ENCODE measurements at regions not wholly inside any gene's neighbourhood (a gene's known extent, or its start where the extent isn't known, plus 50 kb on each side); places are given as distances from the start of the nearest gene placed in this dataset.
"Not testable (repeated sequence)": the region's sequence is repeated elsewhere in the genome, so short reads cannot be mapped to it uniquely, and the experiment has no call there.

DNA sequence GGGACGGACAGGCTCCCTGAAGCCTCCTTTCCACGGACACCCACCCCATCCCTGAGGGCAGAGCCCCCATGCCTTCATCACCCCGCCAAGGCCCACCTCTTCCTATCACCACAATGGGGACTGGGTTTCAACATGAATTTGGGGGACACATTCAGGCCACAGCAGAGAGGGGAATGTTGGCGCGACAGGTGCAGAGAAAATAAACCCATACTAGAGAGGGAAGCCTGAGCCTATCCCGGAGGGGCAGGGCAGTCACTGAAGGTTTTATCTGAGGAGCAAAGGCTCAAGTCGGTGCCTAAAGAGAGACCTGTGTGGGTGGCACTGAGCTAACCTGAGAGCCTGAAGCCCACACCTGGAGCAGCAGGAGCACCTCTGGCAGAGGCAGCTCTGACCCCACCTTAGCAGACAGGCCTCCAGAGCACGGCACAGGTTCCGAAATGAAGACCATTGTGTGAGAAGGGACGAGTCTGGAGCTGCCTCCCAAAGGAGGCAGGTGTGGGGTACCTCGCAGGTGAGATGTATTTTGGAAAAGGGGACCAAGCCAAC is 180.6 kb upstream of the PDE10A start:
- DNase-seq = no peak

GRCh38 chr6:165843121-165843520 is 180.1 kb upstream of the PDE10A start:
- DNase-seq = no peak

- DNase-seq = no peak
Measured at GRCh38 chr6:165842281-165842936, 179.4 kb upstream of the PDE10A start.

- no peak for DNase-seq
Measured at GRCh38 chr6:165841153-165841558, 178.1 kb upstream of the PDE10A start.

DNA sequence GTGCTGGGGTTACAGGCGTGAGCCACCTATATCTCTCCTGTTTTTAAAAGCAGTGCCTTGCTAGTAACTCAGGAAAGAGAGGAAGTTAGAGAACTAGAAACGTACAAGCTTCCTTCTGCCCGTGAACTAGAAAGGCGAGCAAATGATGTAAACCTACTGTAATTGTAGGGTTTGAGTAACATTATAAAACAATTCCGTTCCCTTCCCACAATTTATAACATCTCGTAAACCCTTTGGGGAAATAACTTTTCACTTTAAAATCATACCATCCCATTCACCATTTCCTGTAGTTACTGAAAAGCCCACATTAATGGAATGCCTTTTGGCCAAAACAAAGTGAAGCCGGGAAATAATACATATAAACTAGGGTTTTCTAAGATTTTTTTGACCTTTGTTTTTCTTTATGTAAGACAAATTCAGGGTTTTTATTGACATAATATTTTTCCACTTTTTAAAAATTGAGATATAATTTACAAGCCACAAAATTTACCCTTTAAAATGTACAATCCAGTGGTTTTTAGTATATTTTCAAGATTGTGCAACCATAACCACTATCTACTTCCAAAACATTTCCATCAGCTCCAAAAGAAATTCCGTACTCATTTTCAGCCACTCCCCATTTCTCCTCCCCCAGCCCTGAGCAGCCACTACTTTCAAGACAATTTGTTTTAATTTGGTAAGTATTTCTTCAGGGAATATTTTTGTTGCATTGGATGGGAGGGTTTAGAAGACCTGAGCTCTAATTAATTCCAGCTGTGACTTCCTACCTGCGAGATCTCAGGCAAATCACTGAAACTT is 175.1 kb upstream of the PDE10A start:
- DNase-seq = no peak

GRCh38 chr6:165836648-165837047 is 173.6 kb upstream of the PDE10A start:
- DNase-seq = not testable (repeated sequence)

DNA sequence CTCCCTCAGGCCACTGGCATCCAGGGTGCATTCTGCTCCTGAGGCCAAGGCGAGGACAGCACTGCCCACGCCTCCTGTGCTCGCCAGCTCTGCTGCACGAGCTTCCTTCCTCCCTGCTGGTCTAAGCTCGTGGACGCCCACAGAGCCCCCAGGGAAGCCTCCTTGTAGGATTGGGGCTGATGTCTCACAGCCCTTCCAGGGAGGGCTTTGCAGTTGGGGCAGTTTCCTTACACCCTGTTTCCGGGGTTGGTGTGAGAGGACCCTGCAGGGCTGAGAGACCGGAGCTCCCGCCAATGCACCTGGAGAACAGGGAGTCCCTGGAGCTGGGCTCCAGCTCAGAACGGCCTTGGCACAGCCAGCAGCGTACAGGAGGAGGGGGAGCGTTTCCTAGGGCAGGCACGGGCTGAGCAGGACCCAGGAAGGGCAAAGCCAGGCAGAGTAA is 172.4 kb upstream of the PDE10A start:
- DNase-seq = no peak

GRCh38 chr6:165834613-165835259 is 171.7 kb upstream of the PDE10A start:
- DNase-seq = no peak

DNA sequence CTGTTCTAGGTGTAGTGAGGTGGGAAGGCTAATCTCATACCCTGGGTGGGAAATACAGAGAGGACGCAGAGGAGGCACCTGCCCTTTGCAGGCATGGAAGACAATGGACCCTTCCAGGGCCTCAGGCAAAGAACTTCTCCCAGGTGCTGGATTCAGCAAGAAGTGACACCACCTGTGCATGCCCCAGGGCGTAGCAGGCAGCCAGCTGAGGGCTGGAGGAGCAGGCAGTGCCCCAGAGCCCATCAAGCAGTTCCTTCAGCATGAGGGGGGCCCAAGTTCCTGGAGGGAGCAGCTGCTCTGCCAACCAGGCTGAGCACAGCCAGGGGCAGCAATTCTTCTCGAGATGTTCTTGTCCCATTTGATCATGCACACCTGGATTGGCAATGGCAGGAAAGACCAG is 170.3 kb upstream of the PDE10A start:
- no peak for DNase-seq

- DNase-seq = no peak
Measured at GRCh38 chr6:165831812-165832510, 168.9 kb upstream of the PDE10A start.

- DNase-seq = peak; percentile 12
Measured at GRCh38 chr6:165830761-165831160, 167.7 kb upstream of the PDE10A start.

DNA sequence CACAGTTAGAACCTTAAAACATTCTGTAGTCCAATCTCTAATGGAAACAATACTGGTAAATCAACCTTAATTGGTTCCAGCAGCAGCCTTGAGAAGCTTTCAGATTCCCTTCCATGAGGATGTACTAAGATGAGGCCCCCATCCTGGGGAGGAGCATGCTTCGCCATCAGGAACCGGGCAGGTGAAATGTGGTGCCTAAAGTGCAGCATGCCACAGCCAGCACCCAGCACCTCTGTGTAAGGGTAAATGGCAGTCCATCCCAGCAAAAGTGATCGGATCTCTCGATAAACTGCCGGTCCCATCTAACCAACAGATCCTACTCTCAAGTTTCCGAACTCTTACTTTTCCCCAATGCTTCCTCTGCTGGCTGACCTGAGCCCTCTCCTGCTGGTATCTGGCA is 166.3 kb upstream of the PDE10A start:
- no peak for DNase-seq

DNA sequence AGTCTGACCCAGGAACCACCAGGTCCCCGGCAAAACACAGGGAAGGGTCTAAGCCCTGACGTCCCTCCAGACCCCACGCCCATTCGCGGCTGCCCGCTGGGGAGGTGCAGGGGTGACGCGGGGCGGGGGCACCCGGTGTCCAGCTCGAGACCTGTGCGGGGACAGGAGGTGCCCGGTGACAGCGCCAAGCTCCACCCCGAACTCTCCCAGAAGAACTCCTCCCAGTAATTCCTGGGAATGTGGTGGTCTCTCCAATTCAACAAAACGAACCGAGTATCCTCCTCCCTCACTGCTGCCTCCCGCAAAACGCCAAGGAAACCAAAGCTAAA is 164.1 kb upstream of the PDE10A start:
- no peak for DNase-seq

- DNase-seq = no peak
Measured at GRCh38 chr6:165826487-165827189, 163.6 kb upstream of the PDE10A start.

GRCh38 chr6:165825256-165825815 is 162.3 kb upstream of the PDE10A start:
- no peak for DNase-seq

DNA sequence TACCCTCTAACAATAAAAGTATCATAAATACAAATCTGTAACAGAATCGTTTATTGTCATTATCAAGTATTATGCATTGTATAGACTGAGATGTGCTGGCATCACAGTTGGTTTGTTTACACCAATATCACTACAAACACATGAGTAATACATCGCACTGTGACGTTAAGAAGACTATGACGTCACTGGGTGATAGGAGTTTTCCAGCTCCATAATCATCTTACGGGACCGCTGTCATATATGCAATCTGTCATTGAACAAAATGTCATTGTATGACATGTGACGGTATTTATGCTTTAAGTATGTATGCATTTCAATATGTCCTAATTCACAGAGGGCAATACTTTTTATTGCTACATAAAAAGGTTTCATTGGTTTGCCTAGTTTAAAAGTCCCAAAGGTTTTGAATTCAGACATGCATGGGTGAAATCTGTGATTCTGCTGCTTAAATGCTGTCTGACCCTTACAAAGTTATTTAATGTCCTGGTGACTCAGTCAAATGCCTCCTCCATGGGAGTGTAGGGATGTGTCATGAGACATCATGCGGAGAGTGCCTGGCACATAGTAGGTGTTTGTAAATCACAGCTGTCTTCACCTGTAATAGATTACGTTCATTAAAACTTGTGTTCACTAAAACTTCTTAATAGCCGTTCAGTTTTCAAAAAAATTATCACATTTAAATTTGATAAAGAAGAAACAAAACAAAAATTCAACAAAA is 160.7 kb upstream of the PDE10A start:
- DNase-seq = no peak

GRCh38 chr6:165822501-165822900 is 159.5 kb upstream of the PDE10A start:
- DNase-seq = no peak

DNA sequence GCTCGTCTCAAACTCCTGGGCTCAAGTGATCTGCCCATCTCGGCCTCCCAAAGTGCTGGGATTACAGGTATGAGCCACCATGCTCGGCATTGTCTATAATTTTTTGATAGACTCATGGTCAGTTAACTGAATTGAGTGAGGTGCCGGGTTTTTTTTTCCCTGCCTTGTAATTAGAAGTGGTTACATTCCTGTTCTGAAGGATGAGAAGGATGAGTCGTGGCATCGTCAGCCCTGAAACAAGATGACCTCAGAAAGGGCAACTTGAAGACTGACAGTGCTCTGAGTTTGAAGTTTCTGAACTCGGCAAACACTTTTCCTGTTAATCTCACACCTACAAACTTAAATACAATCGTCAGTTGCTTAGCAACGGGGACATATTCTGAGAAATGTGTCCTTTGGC is 158.7 kb upstream of the PDE10A start:
- no peak for DNase-seq

DNA sequence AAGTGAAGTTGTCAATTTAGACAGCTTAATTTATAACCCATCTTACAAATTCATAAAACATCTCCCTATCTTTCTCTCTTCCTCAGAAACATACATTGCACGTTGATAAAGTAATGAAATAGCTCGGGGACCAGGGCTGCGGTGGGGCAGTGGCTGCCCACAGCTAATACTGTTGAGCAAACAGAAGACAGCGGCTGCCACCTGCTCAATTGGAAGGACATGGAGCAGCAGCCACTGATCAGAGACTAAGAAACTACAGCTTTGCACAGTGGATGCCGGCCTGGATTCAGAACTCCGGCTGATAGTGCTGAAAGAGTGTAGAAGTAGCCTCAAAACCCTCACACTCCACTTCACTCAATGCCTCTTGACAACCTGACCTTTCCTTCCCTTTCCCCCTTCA is 157.9 kb upstream of the PDE10A start:
- no peak for DNase-seq

- no peak for DNase-seq
Measured at GRCh38 chr6:165820407-165820806, 157.4 kb upstream of the PDE10A start.

- DNase-seq = no peak
Measured at GRCh38 chr6:165819394-165819793, 156.4 kb upstream of the PDE10A start.

GRCh38 chr6:165818200-165818599 is 155.2 kb upstream of the PDE10A start:
- DNase-seq = no peak

All from MV-4-11 (cell line).